Smooth muscle cell (in vitro differentiated cells): ENCODE measurements at regions not wholly inside any gene's neighbourhood (a gene's known extent, or its start where the extent isn't known, plus 50 kb on each side); places are given as distances from the start of the nearest gene placed in this dataset.

Source experiments
- DNase-seq: peaks from one replicate; lab custom pipeline; 2025; ENCODE audit not compliant: unreplicated experiment; lab: John Stamatoyannopoulos, UW
- H2AFZ ChIP-seq: fragments of 200-600 bp; sonication (generic); 2 replicates; pipeline ENCODE4 v1.6.0; 2016; ENCODE audit warnings: antibody characterized with exemption, low read depth, mild to moderate bottlenecking
- H3F3A ChIP-seq: fragments of 200-600 bp; sonication (generic); 2 replicates; pipeline ENCODE4 v1.6.0; 2017; ENCODE audit warnings: antibody characterized with exemption, low read depth
- H3K27ac ChIP-seq: fragments of 200-600 bp; sonication (generic); 2 replicates; pipeline ENCODE4 v1.5.1; 2016; ENCODE audit warnings: low read depth, mild to moderate bottlenecking
- H3K27me3 ChIP-seq: fragments of 200-600 bp; sonication (generic); 2 replicates; pipeline ENCODE4 v1.6.1; 2016; ENCODE audit warnings: low read depth, mild to moderate bottlenecking
- H3K36me3 ChIP-seq: fragments of 200-600 bp; sonication (generic); 2 replicates; pipeline ENCODE4 v1.5.1; 2016; ENCODE audit warnings: low read depth
- H3K4me1 ChIP-seq: fragments of 200-600 bp; sonication (generic); 2 replicates; pipeline ENCODE4 v1.5.1; 2016; ENCODE audit warnings: low read depth
- H3K4me2 ChIP-seq: fragments of 200-600 bp; sonication (generic); 2 replicates; pipeline ENCODE4 v1.6.0; 2016; ENCODE audit warnings: mild to moderate bottlenecking
- H3K4me3 ChIP-seq: fragments of 200-600 bp; sonication (generic); 2 replicates; pipeline ENCODE4 v1.5.1; 2016; ENCODE audit warnings: mild to moderate bottlenecking
- H3K79me2 ChIP-seq: fragments of 200-600 bp; sonication (generic); 2 replicates; pipeline ENCODE4 v1.6.0; 2016; ENCODE audit warnings: low read depth, mild to moderate bottlenecking
- H3K9ac ChIP-seq: fragments of 200-600 bp; sonication (generic); 2 replicates; pipeline ENCODE4 v1.6.0; 2016; ENCODE audit warnings: low read depth
- H3K9me3 ChIP-seq: fragments of 200-600 bp; sonication (generic); replicated peaks from 2 replicates; pipeline ENCODE4 v1.5.1; 2016; ENCODE audit warnings: low read depth
- H4K20me1 ChIP-seq: fragments of 200-600 bp; sonication (generic); 2 replicates; pipeline ENCODE4 v1.6.0; 2016; ENCODE audit warnings: low read depth
- WGBS: methylation state at CpG from one replicate; pipeline ENCODE4 v1.1.7; 2016; ENCODE audit warnings: low lambda C conversion rate; 5-methylcytosine and 5-hydroxymethylcytosine counted together
- TF ChIP-seq, protein P1 (sequence below): fragments of 200-600 bp; sonication (generic); IDR thresholded peaks from 2 replicates; pipeline ENCODE4 v1.5.1; 2017; ENCODE audit warnings: borderline replicate concordance, mild to moderate bottlenecking, antibody characterized with exemption; ENCODE audit not compliant: insufficient read depth, poor library complexity, severe bottlenecking

DNA sequence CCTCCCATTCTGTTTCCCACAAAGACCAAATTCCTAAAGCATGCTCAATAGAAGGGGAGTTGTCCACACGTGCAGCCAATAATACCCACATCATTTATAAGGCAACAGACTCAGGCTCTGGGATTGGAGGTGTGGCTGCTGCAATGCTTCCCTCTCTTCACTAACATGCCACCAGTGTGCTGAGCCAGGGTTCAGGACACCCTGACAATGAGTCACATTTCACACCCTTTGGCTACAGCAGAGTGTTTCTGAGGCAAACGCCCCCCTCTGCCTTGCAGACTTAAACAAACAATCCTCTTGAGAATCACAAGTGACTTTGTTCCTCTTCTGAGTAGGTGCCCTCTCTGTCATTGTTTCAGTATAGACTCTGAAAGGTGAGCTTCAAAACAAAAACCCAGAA is 189.3 kb upstream of the TLE4 start:
- H3K4me3 ChIP-seq: no peak overlapping the region
- DNase-seq: no peak
- H2AFZ ChIP-seq: no peak overlapping the region

DNA sequence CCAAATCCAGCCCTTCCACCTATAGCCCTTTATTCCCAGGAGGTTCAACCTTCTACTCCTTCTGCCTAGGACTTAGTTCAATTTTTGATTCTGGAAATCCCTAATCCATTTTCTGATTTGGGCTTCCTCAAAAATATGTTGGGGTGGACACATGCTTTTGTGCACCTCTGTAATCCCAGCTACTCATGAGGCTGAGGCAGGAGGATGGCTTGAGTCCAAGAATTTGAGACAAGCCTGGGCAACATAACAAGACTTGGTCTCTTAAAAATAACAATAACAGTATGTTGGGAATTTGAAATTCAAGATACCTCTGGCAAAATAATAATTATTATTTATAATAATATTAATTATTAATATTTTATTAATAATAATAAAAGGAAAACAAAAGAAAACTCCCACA is 188.7 kb upstream of the TLE4 start:
- Histone ChIP-seq H3K27me3 (no peaks in the 10 kb centered on the region), H2AFZ (no peak overlapping the region), H3K9me3 (no peaks in the 10 kb centered on the region), H3K4me2 (no peak overlapping the region), H3K4me3 (no peak overlapping the region), H3K4me1 (peaks cover 12% of the 10 kb centered on the region), H3K79me2 (no peaks in the 10 kb centered on the region), H3F3A (no peaks in the 10 kb centered on the region), H4K20me1 (no peaks in the 10 kb centered on the region), H3K36me3 (no peaks in the 10 kb centered on the region), H3K9ac (no peak overlapping the region), H3K27ac (no peak overlapping the region)
- no peak for DNase-seq
- TF ChIP-seq, protein P1, sequence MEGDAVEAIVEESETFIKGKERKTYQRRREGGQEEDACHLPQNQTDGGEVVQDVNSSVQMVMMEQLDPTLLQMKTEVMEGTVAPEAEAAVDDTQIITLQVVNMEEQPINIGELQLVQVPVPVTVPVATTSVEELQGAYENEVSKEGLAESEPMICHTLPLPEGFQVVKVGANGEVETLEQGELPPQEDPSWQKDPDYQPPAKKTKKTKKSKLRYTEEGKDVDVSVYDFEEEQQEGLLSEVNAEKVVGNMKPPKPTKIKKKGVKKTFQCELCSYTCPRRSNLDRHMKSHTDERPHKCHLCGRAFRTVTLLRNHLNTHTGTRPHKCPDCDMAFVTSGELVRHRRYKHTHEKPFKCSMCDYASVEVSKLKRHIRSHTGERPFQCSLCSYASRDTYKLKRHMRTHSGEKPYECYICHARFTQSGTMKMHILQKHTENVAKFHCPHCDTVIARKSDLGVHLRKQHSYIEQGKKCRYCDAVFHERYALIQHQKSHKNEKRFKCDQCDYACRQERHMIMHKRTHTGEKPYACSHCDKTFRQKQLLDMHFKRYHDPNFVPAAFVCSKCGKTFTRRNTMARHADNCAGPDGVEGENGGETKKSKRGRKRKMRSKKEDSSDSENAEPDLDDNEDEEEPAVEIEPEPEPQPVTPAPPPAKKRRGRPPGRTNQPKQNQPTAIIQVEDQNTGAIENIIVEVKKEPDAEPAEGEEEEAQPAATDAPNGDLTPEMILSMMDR: no peak

More for the DNA sequence above, 189.3 kb upstream of the TLE4 start:
- H3K9me3 ChIP-seq: no peaks in the 10 kb centered on the region
- TF ChIP-seq, protein P1: no peak
- no peak overlapping the region for H3K27ac ChIP-seq
- H3K9ac ChIP-seq: no peak overlapping the region
- no peaks in the 10 kb centered on the region for H3K79me2 ChIP-seq
- H3K4me1 ChIP-seq: peaks cover 17% of the 10 kb centered on the region
- WGBS: 38% methylated on average over 2 of the region's 2 CpGs
- no peaks in the 10 kb centered on the region for H3K27me3 ChIP-seq
- H3K4me2 ChIP-seq: no peak overlapping the region
- H4K20me1 ChIP-seq: no peaks in the 10 kb centered on the region
- no peaks in the 10 kb centered on the region for H3K36me3 ChIP-seq
- H3F3A ChIP-seq: no peaks in the 10 kb centered on the region

DNA sequence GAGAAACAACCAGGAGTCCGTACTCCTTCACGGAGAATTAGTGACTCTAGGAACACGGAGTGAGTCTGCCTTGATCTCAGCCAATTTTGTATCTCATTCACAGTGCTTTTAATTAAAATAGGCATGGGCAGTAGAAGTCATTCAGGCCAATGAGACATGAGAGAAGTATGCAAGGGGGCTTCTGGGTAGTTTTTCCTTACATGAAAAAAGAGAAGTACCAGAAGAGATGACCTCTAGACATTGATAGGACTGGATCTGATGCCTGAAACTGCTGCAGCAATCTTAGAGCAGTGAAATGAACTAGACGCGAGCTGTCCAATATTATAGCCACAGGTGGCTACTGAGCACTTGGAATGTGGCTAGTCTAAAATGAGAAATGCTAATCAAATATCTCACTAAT is 187.7 kb upstream of the TLE4 start:
- Histone ChIP-seq H3K27me3 (no peaks in the 10 kb centered on the region), H3F3A (no peaks in the 10 kb centered on the region), H3K9me3 (no peaks in the 10 kb centered on the region), H3K79me2 (no peaks in the 10 kb centered on the region), H4K20me1 (no peaks in the 10 kb centered on the region), H2AFZ (no peak overlapping the region), H3K4me2 (no peak overlapping the region), H3K4me1 (peaks cover 9% of the 10 kb centered on the region), H3K36me3 (no peaks in the 10 kb centered on the region), H3K4me3 (no peak overlapping the region), H3K27ac (no peak overlapping the region), H3K9ac (no peak overlapping the region)
- TF ChIP-seq, protein P1: no peak
- WGBS: 94% methylated on average over 5 of the region's 5 CpGs
- no peak for DNase-seq

DNA sequence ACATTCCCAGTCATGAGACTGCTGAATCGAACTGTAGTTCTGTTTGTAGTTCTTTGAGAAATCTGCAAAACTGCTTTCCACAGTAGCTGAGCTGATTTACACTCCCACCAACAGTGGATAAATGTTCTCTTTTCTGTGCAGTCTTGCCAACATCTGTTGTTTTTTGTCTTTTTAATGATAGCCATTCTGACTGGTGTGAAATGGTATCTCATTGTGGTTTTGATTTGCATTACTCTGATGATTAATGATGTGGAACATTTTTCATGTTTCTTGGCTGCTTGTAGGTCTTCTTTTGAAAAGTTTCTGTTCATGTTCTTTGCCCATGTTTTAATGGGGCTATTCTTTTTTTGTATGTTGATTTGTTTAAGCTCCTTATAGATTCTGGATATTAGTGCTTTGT is 187.3 kb upstream of the TLE4 start:
- H3K9me3 ChIP-seq: no peaks in the 10 kb centered on the region
- DNase-seq: no peak
- no peak overlapping the region for H3K4me2 ChIP-seq
- H3K4me3 ChIP-seq: no peak overlapping the region
- no peaks in the 10 kb centered on the region for H3K36me3 ChIP-seq
- H4K20me1 ChIP-seq: no peaks in the 10 kb centered on the region
- H3F3A ChIP-seq: no peaks in the 10 kb centered on the region
- no peaks in the 10 kb centered on the region for H3K79me2 ChIP-seq
- TF ChIP-seq, protein P1: no peak
- peaks cover 9% of the 10 kb centered on the region for H3K4me1 ChIP-seq
- no peak overlapping the region for H3K27ac ChIP-seq
- H2AFZ ChIP-seq: no peak overlapping the region
- H3K9ac ChIP-seq: no peak overlapping the region
- WGBS: 94% methylated on average over 1 of the region's 1 CpG
- H3K27me3 ChIP-seq: no peaks in the 10 kb centered on the region
